ENCODE measurements at regions not wholly inside any gene's neighbourhood (a gene's known extent, or its start where the extent isn't known, plus 50 kb on each side); places are given as distances from the start of the nearest gene placed in this dataset.
"Not testable (repeated sequence)": the region's sequence is repeated elsewhere in the genome, so short reads cannot be mapped to it uniquely, and the experiment has no call there.

DNA sequence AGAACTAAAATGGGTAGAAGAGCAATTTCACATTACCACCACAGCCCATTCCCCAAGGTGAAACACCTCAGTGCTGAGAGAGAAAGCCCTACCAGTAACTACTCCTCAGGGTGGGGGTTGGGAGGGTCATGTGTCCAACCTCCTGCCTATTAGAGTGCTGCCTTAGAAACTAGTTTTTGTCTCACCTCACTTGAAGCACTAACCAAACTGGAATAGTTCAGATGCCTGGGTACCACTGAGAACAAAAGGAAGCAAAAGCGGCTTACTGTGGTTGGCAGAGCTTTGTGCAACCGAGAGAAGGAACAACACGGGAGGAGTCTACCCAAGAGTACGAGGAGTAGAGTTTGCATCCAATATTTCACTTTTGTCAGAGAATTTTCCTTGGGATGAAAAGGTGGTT, 1207.5 kb upstream of the ADGRL2 start:
- no peak overlapping the region for H3K27ac ChIP-seq
- no peaks in the 10 kb centered on the region for H3K36me3 ChIP-seq (ENCODE audit: insufficient read depth, low read length)
- no peaks in the 10 kb centered on the region; the same call in 1 of the 2 replicates for H3K9me3 ChIP-seq (ENCODE audit: low read depth, low read length)
- DNase-seq (ENCODE audit: low read depth, low spot score) = no peak
- TF ChIP-seq POLR2AphosphoS5 (IDR thresholded peaks at IDR 0.05; ENCODE audit: borderline replicate concordance, low read depth, low read length) (no peak), FOXP2 (optimal IDR thresholded peaks at IDR 0.05; ENCODE audit: control extremely low read depth, extremely low read length, insufficient read depth) (no peak), EZH2 (IDR thresholded peaks at IDR 0.05) (no peak)
- no peak overlapping the region for H3K9ac ChIP-seq (ENCODE audit: insufficient read length)
- no peak overlapping the region for H3K4me3 ChIP-seq

DNA sequence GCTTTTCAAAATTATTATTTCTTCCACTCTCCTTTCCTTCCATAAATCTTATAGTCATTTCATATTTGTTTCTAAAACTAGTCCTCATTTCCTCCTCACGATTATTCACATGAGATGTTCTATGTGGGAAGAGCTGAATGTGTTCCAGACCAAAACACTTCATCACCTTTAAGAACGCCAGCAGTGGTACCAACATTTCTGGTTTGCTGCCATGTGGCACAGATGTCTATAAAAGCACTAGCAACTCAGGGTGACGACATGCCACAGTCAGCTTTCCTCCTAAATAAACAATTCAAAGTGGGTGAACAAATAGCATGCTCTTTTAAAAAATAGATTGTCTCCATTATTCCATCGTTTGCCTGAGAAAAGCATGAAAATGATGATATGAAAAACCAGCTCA, 1217.8 kb upstream of the ADGRL2 start:
- no peak for TF ChIP-seq POLR2AphosphoS5 (IDR thresholded peaks at IDR 0.05; ENCODE audit: borderline replicate concordance, low read depth, low read length)
- TF ChIP-seq FOXP2 (optimal IDR thresholded peaks at IDR 0.05; ENCODE audit: control extremely low read depth, extremely low read length, insufficient read depth) = no peak
- TF ChIP-seq EZH2 (IDR thresholded peaks at IDR 0.05) = no peak
- H3K9me3 ChIP-seq (ENCODE audit: low read depth, low read length) = no peaks in the 10 kb centered on the region
- DNase-seq (ENCODE audit: low read depth, low spot score) = no peak

DNA sequence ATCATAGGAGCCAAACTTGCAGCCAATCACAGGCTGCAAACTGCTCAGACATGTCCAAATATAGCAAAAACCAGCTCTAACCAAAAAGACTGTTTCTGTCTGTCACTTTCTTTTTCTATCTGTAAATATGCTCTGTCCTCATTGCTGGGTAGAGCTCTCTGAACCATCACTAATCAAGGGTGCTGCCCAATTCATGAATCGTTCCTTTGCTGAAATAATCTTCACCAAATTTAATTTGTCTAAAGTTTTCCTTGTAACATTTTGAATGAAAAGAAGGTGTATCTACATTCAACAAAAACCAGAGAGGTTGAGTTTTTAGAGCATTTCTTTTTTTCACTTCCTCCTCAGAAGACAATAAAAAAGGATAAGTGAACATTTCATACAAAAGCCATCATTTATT, 1221.7 kb upstream of the ADGRL2 start:
- no peaks in the 10 kb centered on the region for H3K36me3 ChIP-seq (ENCODE audit: insufficient read depth, low read length)
- DNase-seq (ENCODE audit: low read depth, low spot score) = no peak
- no peak overlapping the region for H3K4me3 ChIP-seq
- H3K9ac ChIP-seq (ENCODE audit: insufficient read length) = no peak overlapping the region
- H3K27ac ChIP-seq = no peak overlapping the region
- TF ChIP-seq EZH2 (IDR thresholded peaks at IDR 0.05) = no peak
- no peak for TF ChIP-seq FOXP2 (optimal IDR thresholded peaks at IDR 0.05; ENCODE audit: control extremely low read depth, extremely low read length, insufficient read depth)
- no peak for TF ChIP-seq POLR2AphosphoS5 (IDR thresholded peaks at IDR 0.05; ENCODE audit: borderline replicate concordance, low read depth, low read length)
- H3K9me3 ChIP-seq (ENCODE audit: low read depth, low read length) = no peaks in the 10 kb centered on the region

More for the DNA sequence above, 1217.8 kb upstream of the ADGRL2 start:
- Histone ChIP-seq H3K4me3 (no peak overlapping the region), H3K36me3 (ENCODE audit: insufficient read depth, low read length) (no peaks in the 10 kb centered on the region), H3K9ac (ENCODE audit: insufficient read length) (no peak overlapping the region), H3K27ac (no peak overlapping the region)

DNA sequence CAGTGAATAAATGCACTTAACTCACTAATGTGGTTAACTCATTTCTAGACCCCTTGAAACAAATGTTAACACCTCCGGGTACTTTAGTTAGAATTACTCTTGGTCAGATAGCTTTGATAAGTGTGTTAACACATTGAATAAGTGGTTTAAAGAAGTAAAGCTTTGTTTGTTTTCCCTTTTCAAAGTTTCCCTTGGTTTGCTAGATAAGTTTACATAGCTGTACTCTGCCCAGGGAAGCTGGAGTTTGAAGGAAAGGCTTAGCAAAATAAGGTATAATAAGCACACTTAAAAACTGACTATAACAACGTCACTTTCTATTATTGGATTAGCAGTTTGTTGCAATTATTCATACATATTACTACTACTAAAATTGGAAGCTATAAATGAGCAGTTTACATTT, 1233.9 kb upstream of the ADGRL2 start:
- TF ChIP-seq POLR2AphosphoS5 (IDR thresholded peaks at IDR 0.05; ENCODE audit: borderline replicate concordance, low read depth, low read length) = no peak
- TF ChIP-seq FOXP2 (optimal IDR thresholded peaks at IDR 0.05; ENCODE audit: control extremely low read depth, extremely low read length, insufficient read depth) = no peak
- no peak for TF ChIP-seq EZH2 (IDR thresholded peaks at IDR 0.05)
- Histone ChIP-seq H3K27ac (no peak overlapping the region), H3K4me3 (no peak overlapping the region), H3K36me3 (ENCODE audit: insufficient read depth, low read length) (no peaks in the 10 kb centered on the region), H3K9me3 (ENCODE audit: low read depth, low read length) (no peaks in the 10 kb centered on the region), H3K9ac (ENCODE audit: insufficient read length) (no peak overlapping the region)
- DNase-seq (ENCODE audit: low read depth, low spot score) = no peak

DNA sequence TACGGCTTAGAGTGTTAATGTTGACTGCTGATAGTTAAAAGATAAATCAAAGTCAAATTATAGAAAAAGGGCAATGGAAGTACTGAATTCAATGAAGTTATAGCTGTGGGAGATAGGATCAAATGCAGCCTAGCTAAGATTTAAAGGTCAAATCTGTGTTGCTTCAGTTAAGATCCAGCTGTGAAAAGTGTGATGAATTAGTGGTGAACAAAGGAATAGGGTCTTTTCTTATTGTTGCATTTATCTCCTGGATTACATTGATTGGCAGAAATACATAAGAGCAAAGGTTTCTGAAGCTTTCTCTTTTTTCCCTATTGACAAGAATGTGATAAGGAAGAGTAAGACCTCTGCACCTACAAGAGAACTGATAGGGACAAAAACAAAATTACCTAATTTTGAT, 1234.6 kb upstream of the ADGRL2 start:
- Histone ChIP-seq H3K27ac (no peak overlapping the region), H3K9ac (ENCODE audit: insufficient read length) (no peak overlapping the region), H3K9me3 (ENCODE audit: low read depth, low read length) (no peaks in the 10 kb centered on the region), H3K4me3 (no peak overlapping the region), H3K36me3 (ENCODE audit: insufficient read depth, low read length) (no peaks in the 10 kb centered on the region)
- no peak for DNase-seq (ENCODE audit: low read depth, low spot score)
- TF ChIP-seq FOXP2 (optimal IDR thresholded peaks at IDR 0.05; ENCODE audit: control extremely low read depth, extremely low read length, insufficient read depth) = no peak
- no peak for TF ChIP-seq EZH2 (IDR thresholded peaks at IDR 0.05)
- no peak for TF ChIP-seq POLR2AphosphoS5 (IDR thresholded peaks at IDR 0.05; ENCODE audit: borderline replicate concordance, low read depth, low read length)

DNA sequence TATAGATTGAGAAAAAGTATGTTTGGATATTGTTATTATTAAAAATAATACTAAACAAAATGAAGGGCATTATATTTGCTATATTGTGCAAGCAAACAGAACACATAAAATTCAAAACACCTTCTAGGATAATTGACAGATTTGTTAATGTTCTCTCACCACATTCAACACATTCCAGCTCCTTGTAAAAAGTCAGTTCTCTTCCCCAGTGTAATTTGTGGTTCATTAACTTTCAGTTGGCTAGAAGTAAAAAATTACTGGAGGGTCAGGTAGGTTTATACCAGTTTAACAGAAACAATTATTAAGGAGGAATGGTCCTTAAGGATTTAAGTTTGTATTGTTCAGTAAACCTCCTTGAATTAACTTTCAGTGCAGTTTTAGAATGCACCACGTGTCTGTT, 1235.3 kb upstream of the ADGRL2 start:
- TF ChIP-seq POLR2AphosphoS5 (IDR thresholded peaks at IDR 0.05; ENCODE audit: borderline replicate concordance, low read depth, low read length) (no peak), EZH2 (IDR thresholded peaks at IDR 0.05) (no peak)
- H3K27ac ChIP-seq = no peak overlapping the region
- H3K4me3 ChIP-seq = no peak overlapping the region
- H3K9ac ChIP-seq (ENCODE audit: insufficient read length) = no peak overlapping the region
- DNase-seq (ENCODE audit: low read depth, low spot score) = no peak
- H3K9me3 ChIP-seq (ENCODE audit: low read depth, low read length) = no peaks in the 10 kb centered on the region
- H3K36me3 ChIP-seq (ENCODE audit: insufficient read depth, low read length) = no peaks in the 10 kb centered on the region

DNA sequence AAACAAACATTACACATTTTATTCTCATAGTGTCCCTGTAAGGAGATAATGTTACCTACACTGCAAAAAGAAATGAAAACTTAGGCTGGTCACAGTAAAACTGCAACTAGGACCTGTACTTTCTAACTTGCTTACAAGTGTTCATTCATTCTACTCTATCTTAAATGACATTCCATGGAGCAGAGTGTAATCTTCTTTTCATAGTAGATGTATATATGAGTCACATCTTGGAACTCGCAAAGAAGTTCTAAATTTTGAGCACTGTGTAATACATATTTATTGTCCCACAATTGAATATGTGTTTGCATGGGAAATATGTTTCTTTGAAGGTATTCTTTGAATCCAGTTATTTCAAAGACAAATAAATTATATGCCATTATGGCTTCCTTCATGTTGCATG, 1258.5 kb upstream of the ADGRL2 start:
- Histone ChIP-seq H3K9me3 (ENCODE audit: low read depth, low read length) (no peaks in the 10 kb centered on the region), H3K4me3 (no peak overlapping the region), H3K27ac (no peak overlapping the region), H3K9ac (ENCODE audit: insufficient read length) (no peak overlapping the region), H3K36me3 (ENCODE audit: insufficient read depth, low read length) (no peaks in the 10 kb centered on the region)
- DNase-seq (ENCODE audit: low read depth, low spot score) = no peak
- no peak for TF ChIP-seq POLR2AphosphoS5 (IDR thresholded peaks at IDR 0.05; ENCODE audit: borderline replicate concordance, low read depth, low read length)
- TF ChIP-seq FOXP2 (optimal IDR thresholded peaks at IDR 0.05; ENCODE audit: control extremely low read depth, extremely low read length, insufficient read depth) = no peak
- TF ChIP-seq EZH2 (IDR thresholded peaks at IDR 0.05) = no peak

DNA sequence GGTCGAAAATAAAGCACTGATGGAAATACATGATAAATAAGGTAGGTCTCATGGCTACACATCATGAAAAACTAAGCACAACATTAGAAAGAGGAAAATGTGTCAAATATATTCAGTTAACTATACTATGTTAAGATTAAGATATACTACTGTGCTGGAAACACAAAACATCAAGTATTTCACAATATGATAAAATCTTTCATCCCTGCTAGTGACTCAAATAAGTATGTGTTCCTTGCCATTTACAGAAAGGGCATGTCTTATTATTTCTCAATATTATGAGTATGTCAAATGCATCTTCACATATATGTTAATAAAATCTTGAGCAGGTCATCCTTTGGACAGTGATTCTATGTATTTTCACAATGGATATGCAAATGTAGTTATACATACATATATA, 1260.1 kb upstream of the ADGRL2 start:
- Histone ChIP-seq H3K27ac (no peak overlapping the region), H3K4me3 (no peak overlapping the region), H3K9ac (ENCODE audit: insufficient read length) (no peak overlapping the region), H3K9me3 (ENCODE audit: low read depth, low read length) (no peaks in the 10 kb centered on the region), H3K36me3 (ENCODE audit: insufficient read depth, low read length) (no peaks in the 10 kb centered on the region)
- TF ChIP-seq POLR2AphosphoS5 (IDR thresholded peaks at IDR 0.05; ENCODE audit: borderline replicate concordance, low read depth, low read length) = no peak
- TF ChIP-seq FOXP2 (optimal IDR thresholded peaks at IDR 0.05; ENCODE audit: control extremely low read depth, extremely low read length, insufficient read depth) = no peak
- no peak for TF ChIP-seq EZH2 (IDR thresholded peaks at IDR 0.05)
- no peak for DNase-seq (ENCODE audit: low read depth, low spot score)

DNA sequence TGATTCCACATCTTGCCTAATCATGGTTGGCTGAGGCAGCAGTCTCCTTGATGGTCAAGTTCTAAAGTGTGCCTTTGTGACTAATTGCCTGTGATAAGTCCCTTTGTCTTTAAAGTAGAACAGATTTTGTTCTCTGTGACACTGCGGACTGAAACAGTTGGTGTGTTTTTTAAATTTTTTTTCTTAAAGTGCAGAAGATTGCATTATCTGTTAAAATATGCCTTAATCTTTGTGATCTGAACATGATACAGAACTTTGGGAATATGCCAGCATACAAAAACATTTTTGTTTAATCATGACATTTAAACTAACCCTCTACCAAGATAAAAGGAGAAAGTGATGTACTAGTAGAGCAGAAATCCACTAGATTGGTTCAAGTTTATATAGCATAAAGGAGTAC, 1260.6 kb upstream of the ADGRL2 start:
- no peak for DNase-seq (ENCODE audit: low read depth, low spot score)
- H3K9ac ChIP-seq (ENCODE audit: insufficient read length) = no peak overlapping the region
- TF ChIP-seq FOXP2 (optimal IDR thresholded peaks at IDR 0.05; ENCODE audit: control extremely low read depth, extremely low read length, insufficient read depth) (no peak), EZH2 (IDR thresholded peaks at IDR 0.05) (no peak), POLR2AphosphoS5 (IDR thresholded peaks at IDR 0.05; ENCODE audit: borderline replicate concordance, low read depth, low read length) (no peak)
- H3K27ac ChIP-seq = no peak overlapping the region
- no peaks in the 10 kb centered on the region for H3K9me3 ChIP-seq (ENCODE audit: low read depth, low read length)
- H3K4me3 ChIP-seq = no peak overlapping the region
- no peaks in the 10 kb centered on the region for H3K36me3 ChIP-seq (ENCODE audit: insufficient read depth, low read length)

DNA sequence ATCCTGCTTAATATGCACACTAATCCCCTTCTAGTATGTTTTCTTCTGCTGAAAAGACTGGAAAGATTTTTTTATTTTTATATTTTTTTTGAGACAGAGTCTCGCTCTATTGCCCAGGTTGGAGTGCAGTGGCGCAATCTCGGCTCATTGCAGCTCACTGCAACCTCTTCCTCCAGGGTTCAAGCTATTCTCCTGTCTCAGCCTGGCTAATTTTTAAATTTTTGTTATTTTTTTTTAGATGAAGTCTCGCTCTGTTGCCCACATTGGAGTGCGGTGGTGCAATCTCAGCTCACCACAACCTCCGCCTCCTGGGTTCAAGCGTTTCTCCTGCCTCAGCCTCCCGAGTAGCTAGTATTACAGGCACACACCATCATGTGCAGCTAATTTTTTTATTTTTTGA, 1261.4 kb upstream of the ADGRL2 start:
- not testable (repeated sequence) for H3K9me3 ChIP-seq (ENCODE audit: low read depth, low read length); H3K27ac ChIP-seq; H3K9ac ChIP-seq (ENCODE audit: insufficient read length); H3K4me3 ChIP-seq; DNase-seq (ENCODE audit: low read depth, low spot score); H3K36me3 ChIP-seq (ENCODE audit: insufficient read depth, low read length)

All from SK-N-MC (cell line).